ENCODE measurements at regions not wholly inside any gene's neighbourhood (a gene's known extent, or its start where the extent isn't known, plus 50 kb on each side); places are given as distances from the start of the nearest gene placed in this dataset.

DNA sequence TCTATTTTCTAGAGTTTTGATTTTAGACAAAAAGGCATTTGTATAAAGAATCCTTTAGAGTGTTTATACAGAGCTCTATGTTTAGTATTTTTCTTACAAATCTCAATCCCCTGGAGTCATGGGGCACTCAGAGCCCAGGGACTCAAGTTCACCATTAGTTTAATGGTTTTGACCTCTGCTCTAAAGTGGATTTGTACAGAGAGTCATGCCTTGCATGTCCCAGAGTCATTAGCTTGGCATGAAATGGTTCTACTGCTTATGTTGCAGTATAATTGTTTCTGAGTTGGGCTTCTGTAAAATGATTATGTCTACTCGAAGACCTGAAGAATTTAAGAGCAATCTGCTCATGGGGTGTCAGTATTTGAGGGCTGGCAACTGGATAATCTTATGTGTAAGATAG is 406.2 kb downstream of the DLEU7 start:
- in situ Hi-C loops (cut with MboI; ENCODE audit: low sequenced_read_pairs): no loop called here

DNA sequence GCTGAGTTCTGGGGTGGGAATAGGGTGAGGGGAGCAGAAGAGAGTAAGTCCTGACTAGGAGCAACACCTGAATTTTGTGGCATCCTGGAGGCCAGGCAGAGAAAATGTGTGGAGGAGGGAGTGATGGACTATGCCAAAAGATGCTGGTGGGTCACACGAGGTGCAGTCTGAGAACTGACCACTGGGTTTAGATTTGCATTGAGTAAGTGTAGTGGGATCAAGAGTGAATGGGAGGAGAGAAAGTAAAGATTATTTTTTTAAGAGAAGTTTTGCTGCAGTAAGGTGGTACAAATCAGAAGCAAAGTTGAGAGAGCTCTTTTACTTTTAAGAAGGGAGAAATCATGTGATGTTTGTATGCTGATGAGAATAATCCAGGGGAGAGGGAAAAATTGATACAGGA is 405.1 kb downstream of the DLEU7 start:
- in situ Hi-C loops (cut with MboI; ENCODE audit: low sequenced_read_pairs): no loop called here

- in situ Hi-C loops (cut with MboI; ENCODE audit: low sequenced_read_pairs): no loop called here
Observed at GRCh38 chr13:50441130-50441529, 402.4 kb downstream of the DLEU7 start.

DNA sequence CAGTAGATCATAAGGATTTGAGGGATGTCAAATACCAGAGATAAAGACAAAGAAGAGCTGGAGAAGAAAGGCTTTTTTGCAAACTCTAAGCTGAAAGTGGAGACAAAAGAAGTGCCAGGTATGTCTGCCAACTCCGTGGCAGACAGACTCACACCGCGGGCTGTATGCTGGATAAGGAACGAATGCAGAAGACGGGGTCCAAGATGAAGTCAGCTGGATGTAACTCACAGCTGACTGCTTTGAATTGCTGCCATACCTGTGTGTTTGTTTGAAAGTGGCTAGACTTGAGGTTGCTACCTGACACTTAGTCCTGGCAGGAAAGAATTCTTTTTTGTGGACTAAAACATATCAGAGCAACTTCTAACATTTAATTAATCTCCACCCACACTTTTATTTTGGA is 398.8 kb downstream of the DLEU7 start:
- in situ Hi-C loops (cut with MboI; ENCODE audit: low sequenced_read_pairs): no loop called here

- in situ Hi-C loops (cut with MboI; ENCODE audit: low sequenced_read_pairs): no loop called here
Observed at GRCh38 chr13:50446611-50447010, 396.9 kb downstream of the DLEU7 start.

DNA sequence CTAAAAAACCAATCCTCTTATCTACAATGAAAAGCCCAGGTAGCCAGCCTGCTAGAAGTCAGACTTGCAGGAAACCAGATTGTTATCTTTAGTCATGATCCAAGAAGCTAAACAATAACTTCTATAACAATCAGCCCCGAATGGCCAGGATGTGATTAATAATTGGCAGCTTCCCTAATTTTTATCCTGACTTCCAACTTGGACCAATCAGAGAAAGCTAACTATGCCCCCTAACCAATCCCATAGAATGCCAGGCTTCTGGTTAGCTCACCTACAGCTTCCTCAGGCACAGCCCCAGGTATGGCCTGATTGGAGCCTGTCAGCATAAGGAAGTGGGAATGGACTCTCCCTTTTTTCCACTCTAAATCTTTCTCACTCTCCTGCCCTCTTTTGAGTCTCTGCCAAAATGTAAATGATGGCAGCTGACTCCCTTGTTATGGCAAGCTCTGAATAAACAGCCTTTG is 394.9 kb downstream of the DLEU7 start:
- in situ Hi-C loops (cut with MboI; ENCODE audit: low sequenced_read_pairs): no loop called here

- in situ Hi-C loops (cut with MboI; ENCODE audit: low sequenced_read_pairs): no loop called here
Observed at GRCh38 chr13:50449465-50449864, 394.0 kb downstream of the DLEU7 start.

GRCh38 chr13:50450279-50450678 is 393.2 kb downstream of the DLEU7 start:
- in situ Hi-C loops (cut with MboI; ENCODE audit: low sequenced_read_pairs): no loop called here

DNA sequence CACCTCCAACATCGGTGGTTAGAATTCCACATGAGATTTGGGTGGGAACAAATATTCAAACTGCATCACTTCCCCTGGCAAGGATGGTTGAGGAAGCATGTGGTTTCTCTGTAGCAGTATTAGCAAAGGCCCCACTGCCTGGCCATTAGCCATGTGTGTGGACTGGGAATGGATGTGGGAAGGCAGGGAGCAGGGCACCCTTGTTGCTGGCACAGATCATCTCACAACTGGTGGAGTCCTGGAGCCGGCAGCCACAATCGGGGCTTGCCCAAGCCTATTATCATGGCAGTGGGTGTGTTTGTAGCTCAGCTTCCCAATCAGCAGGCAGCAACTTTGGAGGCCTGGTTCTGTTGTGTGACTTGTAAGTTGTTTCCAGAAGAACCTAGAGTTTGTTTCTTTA is 391.9 kb downstream of the DLEU7 start:
- in situ Hi-C loops (cut with MboI; ENCODE audit: low sequenced_read_pairs): no loop called here

DNA sequence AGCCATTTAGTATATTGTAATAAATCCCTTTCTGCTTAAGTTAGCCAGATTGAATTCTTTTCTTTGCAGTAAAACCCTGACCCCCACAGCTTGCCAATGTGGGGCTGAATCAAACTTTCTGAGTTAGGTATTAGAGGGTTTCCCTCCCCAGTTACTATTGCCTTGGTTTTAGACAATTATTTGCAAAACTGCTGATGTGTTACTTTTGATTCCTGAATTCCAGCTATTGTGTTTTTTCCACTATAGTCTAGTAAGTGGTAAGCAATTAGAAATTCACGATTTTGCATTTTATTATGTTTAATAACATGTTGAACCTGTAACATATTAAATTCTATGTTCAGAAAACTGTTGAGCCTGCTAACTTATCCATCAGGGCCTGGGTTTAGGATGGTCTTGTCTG is 391.5 kb downstream of the DLEU7 start:
- in situ Hi-C loops (cut with MboI; ENCODE audit: low sequenced_read_pairs): no loop called here

DNA sequence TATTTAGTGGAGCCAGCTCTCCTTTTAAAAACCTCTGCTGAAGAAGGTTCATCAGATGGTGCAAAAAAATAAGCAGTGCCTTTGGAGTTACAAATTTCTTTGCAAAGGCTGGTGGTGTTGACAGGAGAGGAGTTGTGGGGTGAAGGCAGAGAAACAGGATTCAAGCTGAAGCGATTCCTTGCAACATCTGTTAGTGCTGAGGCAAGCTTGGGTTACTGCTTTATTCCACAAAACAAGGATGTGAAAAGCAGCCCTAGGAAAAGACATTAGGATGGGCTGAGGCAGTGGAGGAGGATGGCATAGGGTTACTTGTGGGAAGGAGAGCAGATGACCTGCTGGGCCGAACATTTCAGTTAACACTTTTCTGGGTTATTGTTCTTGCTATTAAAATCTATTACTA is 390.7 kb downstream of the DLEU7 start:
- in situ Hi-C loops (cut with MboI; ENCODE audit: low sequenced_read_pairs): no loop called here

DNA sequence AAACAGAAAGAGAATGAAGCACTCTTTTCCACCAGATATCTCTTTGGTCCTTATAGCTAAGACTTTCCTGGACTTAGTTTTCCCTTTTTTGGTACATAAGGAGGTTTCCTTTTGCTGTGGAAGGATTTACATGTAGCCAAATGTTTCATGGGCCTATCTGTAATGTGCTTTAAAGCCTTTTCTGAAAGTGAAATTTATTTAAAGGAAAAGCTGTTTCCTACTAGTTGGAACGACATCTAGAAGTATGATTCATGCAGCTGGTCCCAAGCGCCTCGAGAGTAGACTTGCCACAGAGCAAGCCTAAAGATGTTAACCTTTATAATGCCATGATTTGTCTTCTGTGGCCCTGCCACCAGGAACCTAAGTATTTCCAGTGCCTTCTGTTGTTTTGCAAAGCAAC is 390.3 kb downstream of the DLEU7 start:
- in situ Hi-C loops (cut with MboI; ENCODE audit: low sequenced_read_pairs): no loop called here

DNA sequence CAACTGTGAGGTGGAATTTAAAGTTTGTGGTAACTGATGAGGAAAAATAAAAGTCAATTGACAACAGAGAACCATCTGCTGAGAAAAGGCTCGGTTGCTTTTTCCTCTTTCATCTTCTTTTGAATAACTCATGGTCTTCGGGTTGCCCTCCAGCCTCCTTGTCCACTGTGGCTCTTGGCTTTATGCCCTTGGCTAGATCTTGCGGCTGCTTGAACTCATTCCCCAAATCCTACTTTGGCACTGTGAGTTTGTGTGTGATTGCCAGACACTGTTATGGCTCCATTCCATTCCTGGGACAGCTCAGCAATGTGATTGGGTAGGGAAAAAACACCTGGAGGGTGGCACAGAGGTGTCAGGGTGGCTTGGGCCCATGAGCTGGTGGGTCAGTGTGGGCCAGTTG is 387.4 kb downstream of the DLEU7 start:
- in situ Hi-C loops (cut with MboI; ENCODE audit: low sequenced_read_pairs): no loop called here

DNA sequence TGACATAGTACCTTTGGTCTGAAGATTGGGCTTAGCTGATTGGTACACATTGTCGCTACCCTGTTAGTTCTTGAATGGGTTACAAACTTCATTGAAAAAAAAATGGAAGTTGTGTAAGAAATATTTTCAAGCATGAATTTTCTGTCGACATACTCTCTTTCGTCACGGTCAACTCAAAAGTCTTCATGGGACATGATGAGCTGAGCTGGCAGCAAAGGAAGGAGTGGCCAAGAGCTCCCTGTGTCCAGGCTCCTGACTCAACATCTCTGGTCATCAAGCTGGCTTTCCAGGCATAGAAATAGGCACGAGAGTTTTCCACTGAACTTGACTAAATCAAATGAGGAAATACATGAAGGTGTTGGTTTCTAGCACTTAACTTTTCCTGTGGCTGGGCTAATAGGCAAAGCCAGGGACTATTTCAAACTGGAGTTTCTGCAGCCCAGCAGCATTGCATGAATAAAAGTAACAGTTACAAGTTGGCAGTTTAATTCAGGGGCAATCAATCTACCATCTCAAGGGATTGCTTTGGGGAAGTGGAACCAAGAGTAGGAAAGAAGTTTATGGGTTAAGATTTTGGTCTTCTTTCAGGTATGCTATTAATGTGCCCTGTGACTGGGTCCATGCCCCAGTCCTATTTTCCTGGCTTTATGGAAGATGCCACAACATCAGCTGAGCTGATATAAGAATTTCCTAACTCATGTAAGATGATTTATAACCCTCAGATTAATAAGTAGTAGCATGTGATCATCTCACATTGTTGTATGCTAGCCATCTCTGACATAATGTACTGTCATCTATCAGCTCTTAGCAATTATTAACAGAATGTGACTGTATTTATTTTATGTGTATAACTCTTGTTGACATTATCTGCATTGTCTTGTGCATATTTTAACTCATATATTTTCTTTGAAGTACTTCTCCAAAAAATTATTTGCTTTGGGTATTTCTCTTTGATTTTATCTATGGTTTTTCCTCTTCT is 385.8 kb downstream of the DLEU7 start:
- in situ Hi-C loops (cut with MboI; ENCODE audit: low sequenced_read_pairs): no loop called here

- in situ Hi-C loops (cut with MboI; ENCODE audit: low sequenced_read_pairs): no loop called here
Observed at GRCh38 chr13:50459046-50459445, 384.4 kb downstream of the DLEU7 start.

DNA sequence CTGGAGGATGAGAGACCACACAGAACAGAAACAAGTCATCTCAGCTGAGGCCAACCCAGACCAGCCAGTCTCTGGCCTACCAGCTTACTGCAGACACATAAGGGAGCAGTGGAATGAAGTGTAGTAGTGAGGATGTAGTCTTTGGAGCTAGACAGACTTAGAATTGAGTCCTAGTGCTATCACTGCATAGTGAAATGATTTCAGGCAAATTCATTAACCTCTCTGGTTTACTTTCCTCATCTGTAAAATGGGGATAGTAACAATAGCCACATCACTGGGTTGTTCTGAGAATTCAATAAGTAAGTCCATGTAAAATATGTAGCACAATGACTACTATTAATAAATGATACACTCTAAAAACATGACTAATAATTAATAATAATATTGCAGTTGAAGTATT is 383.8 kb downstream of the DLEU7 start:
- in situ Hi-C loops (cut with MboI; ENCODE audit: low sequenced_read_pairs): no loop called here

- in situ Hi-C loops (cut with MboI; ENCODE audit: low sequenced_read_pairs): no loop called here
Observed at GRCh38 chr13:50460358-50460757, 383.1 kb downstream of the DLEU7 start.

- in situ Hi-C loops (cut with MboI; ENCODE audit: low sequenced_read_pairs): no loop called here
Observed at GRCh38 chr13:50461189-50461588, 382.3 kb downstream of the DLEU7 start.

DNA sequence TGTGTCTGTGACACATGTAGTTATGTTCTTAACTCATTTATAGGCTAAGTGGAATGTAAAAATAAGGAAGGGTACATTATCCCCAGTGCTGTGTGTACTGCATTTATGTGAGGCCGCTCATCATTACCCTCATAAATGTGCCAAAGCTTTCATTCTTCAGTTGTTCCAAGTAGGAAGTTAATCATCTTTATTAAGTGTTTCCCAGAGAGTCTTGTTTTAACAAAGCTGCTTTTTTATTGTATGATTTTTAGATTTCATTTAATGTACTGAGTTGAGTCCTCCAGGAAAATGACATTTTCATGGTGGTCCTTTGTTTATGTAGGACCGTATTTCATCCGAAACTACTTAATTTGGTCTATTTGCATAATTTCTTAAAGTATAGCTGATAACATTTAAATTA is 379.8 kb downstream of the DLEU7 start:
- in situ Hi-C loops (cut with MboI; ENCODE audit: low sequenced_read_pairs): no loop called here

- in situ Hi-C loops (cut with MboI; ENCODE audit: low sequenced_read_pairs): no loop called here
Observed at GRCh38 chr13:50464349-50465251, 378.9 kb downstream of the DLEU7 start.

GRCh38 chr13:50466456-50466855 is 377.0 kb downstream of the DLEU7 start:
- in situ Hi-C loops (cut with MboI; ENCODE audit: low sequenced_read_pairs): no loop called here

Data from HL-60/S4 (cell line).